ENCODE measurements at regions not wholly inside any gene's neighbourhood (a gene's known extent, or its start where the extent isn't known, plus 50 kb on each side); places are given as distances from the start of the nearest gene placed in this dataset.

- WGBS, 2 donors = 92 to 95% methylated on average over 7 of the region's 7 CpGs
- no peaks in the 10 kb centered on the region for H3K9me3 ChIP-seq
- no peak for DNase-seq
- intact Hi-C loops (cut with DNase I) = no loop called here
- H3K27ac ChIP-seq = no peak overlapping the region
- H3K4me3 ChIP-seq (replicated peaks in 1 of 3) = no peak overlapping the region
- no peaks in the 10 kb centered on the region for H3K4me1 ChIP-seq
- no peaks in the 10 kb centered on the region for H3K27me3 ChIP-seq
- no peak for TF ChIP-seq POLR2A (IDR thresholded peaks at IDR 0.05)
- no peaks in the 10 kb centered on the region for H3K36me3 ChIP-seq
Measured at GRCh38 chr2:144605231-144605840, 85.4 kb upstream of the ZEB2 start.

- DNase-seq = no peak
- 91 to 93% methylated on average over 2 of the region's 2 CpGs for WGBS, 2 donors
- Histone ChIP-seq H3K36me3 (no peaks in the 10 kb centered on the region), H3K4me1 (no peaks in the 10 kb centered on the region), H3K4me3 (replicated peaks in 1 of 3) (no peak overlapping the region), H3K27me3 (no peaks in the 10 kb centered on the region), H3K9me3 (no peaks in the 10 kb centered on the region), H3K27ac (no peak overlapping the region)
- TF ChIP-seq POLR2A (IDR thresholded peaks at IDR 0.05) (no peak), CTCF (IDR thresholded peaks at IDR 0.05) (no peak)
- intact Hi-C loops (cut with DNase I) = no loop called here
Measured at GRCh38 chr2:144603334-144603733, 83.4 kb upstream of the ZEB2 start.

- no peak overlapping the region for H3K27ac ChIP-seq
- WGBS, 2 donors = 72 to 76% methylated on average over 5 of the region's 5 CpGs
- TF ChIP-seq POLR2A (IDR thresholded peaks at IDR 0.05) (no peak), CTCF (IDR thresholded peaks at IDR 0.05) (no peak)
- H3K4me1 ChIP-seq = peaks cover 0 to 7% of the 10 kb centered on the region in 2 donors
- H3K36me3 ChIP-seq = no peaks in the 10 kb centered on the region
- DNase-seq = no peak
- no peaks in the 10 kb centered on the region for H3K27me3 ChIP-seq
- H3K4me3 ChIP-seq (replicated peaks in 1 of 3) = no peak overlapping the region
- no peaks in the 10 kb centered on the region for H3K9me3 ChIP-seq
- intact Hi-C loops (cut with DNase I) = no loop called here
Measured at GRCh38 chr2:144598906-144599305, 79.0 kb upstream of the ZEB2 start.

GRCh38 chr2:144597894-144598593 lies 78.1 kb upstream of the ZEB2 start:
- Histone ChIP-seq H3K9me3 (no peaks in the 10 kb centered on the region), H3K27ac (no peak overlapping the region), H3K4me3 (replicated peaks in 1 of 3) (no peak overlapping the region), H3K36me3 (no peaks in the 10 kb centered on the region), H3K4me1 (peaks cover 0 to 7% of the 10 kb centered on the region in 2 donors), H3K27me3 (no peaks in the 10 kb centered on the region)
- no peak for DNase-seq
- intact Hi-C loops (cut with DNase I) = no loop called here
- 78 to 81% methylated on average over 6 of the region's 6 CpGs for WGBS, 2 donors
- TF ChIP-seq POLR2A (IDR thresholded peaks at IDR 0.05) (no peak), CTCF (IDR thresholded peaks at IDR 0.05) (no peak)

GRCh38 chr2:144597388-144597787 lies 77.5 kb upstream of the ZEB2 start:
- no peaks in the 10 kb centered on the region for H3K9me3 ChIP-seq
- no peaks in the 10 kb centered on the region for H3K36me3 ChIP-seq
- H3K4me3 ChIP-seq (replicated peaks in 1 of 3) = no peak overlapping the region
- no peak for DNase-seq
- H3K27ac ChIP-seq = no peak overlapping the region
- intact Hi-C loops (cut with DNase I) = no loop called here
- WGBS, 2 donors = 71 to 73% methylated on average over 4 of the region's 4 CpGs
- no peaks in the 10 kb centered on the region for H3K27me3 ChIP-seq
- TF ChIP-seq CTCF (IDR thresholded peaks at IDR 0.05) = no peak
- no peak for TF ChIP-seq POLR2A (IDR thresholded peaks at IDR 0.05)
- peaks cover 0 to 7% of the 10 kb centered on the region in 2 donors for H3K4me1 ChIP-seq
